ENCODE measurements at regions not wholly inside any gene's neighbourhood (a gene's known extent, or its start where the extent isn't known, plus 50 kb on each side); places are given as distances from the start of the nearest gene placed in this dataset.

GRCh38 chr9:135196474-135196873 is 109.0 kb downstream of the OLFM1 start:
- no peak for DNase-seq

GRCh38 chr9:135198144-135198543 is 110.7 kb downstream of the OLFM1 start:
- DNase-seq, result peak; percentile 75

GRCh38 chr9:135198586-135199285 is 111.3 kb downstream of the OLFM1 start:
- peak; percentile 98 for DNase-seq

- DNase-seq, result no peak
Measured at GRCh38 chr9:135199489-135199888, 112.0 kb downstream of the OLFM1 start.

- DNase-seq, result no peak
Measured at GRCh38 chr9:135201711-135202110, 114.2 kb downstream of the OLFM1 start.

- DNase-seq, result peak; percentile 98
Measured at GRCh38 chr9:135204177-135204576, 116.7 kb downstream of the OLFM1 start.

GRCh38 chr9:135209136-135209535 is 121.7 kb downstream of the OLFM1 start:
- DNase-seq, result no peak

GRCh38 chr9:135209852-135210251 is 122.4 kb downstream of the OLFM1 start:
- DNase-seq, result no peak

- no peak for DNase-seq
Measured at GRCh38 chr9:135210676-135211523, 123.4 kb downstream of the OLFM1 start.

- no peak for DNase-seq
Measured at GRCh38 chr9:135211524-135211890, 124.0 kb downstream of the OLFM1 start.

GRCh38 chr9:135212961-135213360 is 125.5 kb downstream of the OLFM1 start:
- DNase-seq, result no peak

GRCh38 chr9:135213566-135213965 is 126.1 kb downstream of the OLFM1 start:
- DNase-seq, result no peak

GRCh38 chr9:135214054-135214640 is 126.7 kb downstream of the OLFM1 start:
- DNase-seq, result no peak

GRCh38 chr9:135214706-135215105 is 127.2 kb downstream of the OLFM1 start:
- no peak for DNase-seq

- DNase-seq, result peak; percentile 91
Measured at GRCh38 chr9:135215571-135216161, 128.2 kb downstream of the OLFM1 start.

GRCh38 chr9:135216236-135216635 is 128.8 kb downstream of the OLFM1 start:
- DNase-seq, result no peak

- DNase-seq, result peak; percentile 75
Measured at GRCh38 chr9:135216791-135217441, 129.4 kb downstream of the OLFM1 start.

- DNase-seq, result no peak
Measured at GRCh38 chr9:135217836-135218235, 130.4 kb downstream of the OLFM1 start.

- DNase-seq, result peak; percentile 27
Measured at GRCh38 chr9:135218331-135219225, 131.1 kb downstream of the OLFM1 start.

GRCh38 chr9:135219676-135220600 is 132.5 kb downstream of the OLFM1 start:
- no peak for DNase-seq

Measured in DMS79 treated with DMSO at 0.1 percent for 48 hours (cell line).